ENCODE measurements at regions not wholly inside any gene's neighbourhood (a gene's known extent, or its start where the extent isn't known, plus 50 kb on each side); places are given as distances from the start of the nearest gene placed in this dataset.

DNA sequence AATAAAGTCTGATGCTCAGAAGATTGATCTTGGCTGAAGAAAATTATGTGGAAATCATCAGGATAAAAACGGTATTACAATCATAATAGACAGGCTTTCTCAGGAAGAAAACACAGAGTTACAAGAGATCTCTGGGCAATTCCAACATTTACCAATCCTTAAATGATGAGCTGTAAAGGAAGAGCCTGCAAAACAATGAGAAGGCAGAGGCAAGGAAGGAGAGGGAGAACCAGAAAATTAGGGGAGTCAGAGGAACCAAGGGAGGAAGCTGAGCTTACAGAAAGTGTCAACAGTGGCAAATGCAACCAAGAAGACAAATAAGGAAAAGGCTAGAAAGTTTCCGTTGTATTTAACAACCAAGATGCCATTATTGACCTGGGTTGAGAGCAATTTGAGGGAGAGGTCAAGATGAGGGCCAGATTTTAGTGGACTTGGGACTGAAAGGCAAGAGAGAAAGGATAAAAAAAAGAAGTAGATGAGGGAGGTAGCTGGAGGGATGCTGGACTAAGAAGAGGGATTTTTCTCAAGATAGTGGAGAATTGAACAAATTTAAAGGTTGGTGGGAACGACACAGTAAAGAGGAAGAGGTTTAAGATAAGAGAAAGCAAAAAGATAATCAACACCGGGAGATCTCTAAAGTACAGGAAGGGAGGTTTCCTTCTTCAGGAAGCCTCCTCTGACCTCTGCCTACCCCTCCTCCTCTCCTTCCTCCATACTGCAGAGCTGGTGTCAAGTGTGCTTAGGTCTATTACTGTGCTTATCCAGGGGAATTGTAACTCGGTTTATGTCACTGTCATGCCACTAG, 116.9 kb downstream of the DUSP6 start:
- no peaks in the 10 kb centered on the region for H3K36me3 ChIP-seq (replicated peaks; ENCODE audit: insufficient read depth, low read depth)
- H3K27ac ChIP-seq: no peak overlapping the region
- no peak overlapping the region for H3K4me3 ChIP-seq
- 44% methylated on average over 5 of the region's 5 CpGs for WGBS (ENCODE audit: low lambda C conversion rate, missing lambda C conversion rate)
- H3K4me2 ChIP-seq: no peak overlapping the region
- H3K79me2 ChIP-seq: no peaks in the 10 kb centered on the region
- TF ChIP-seq EZH2 (IDR thresholded peaks at IDR 0.05; ENCODE audit: borderline replicate concordance) (no peak), EZH2phosphoT487 (IDR thresholded peaks at IDR 0.05; ENCODE audit: low read depth, severe bottlenecking, unreplicated experiment) (no peak)
- TF ChIP-seq, protein P1, sequence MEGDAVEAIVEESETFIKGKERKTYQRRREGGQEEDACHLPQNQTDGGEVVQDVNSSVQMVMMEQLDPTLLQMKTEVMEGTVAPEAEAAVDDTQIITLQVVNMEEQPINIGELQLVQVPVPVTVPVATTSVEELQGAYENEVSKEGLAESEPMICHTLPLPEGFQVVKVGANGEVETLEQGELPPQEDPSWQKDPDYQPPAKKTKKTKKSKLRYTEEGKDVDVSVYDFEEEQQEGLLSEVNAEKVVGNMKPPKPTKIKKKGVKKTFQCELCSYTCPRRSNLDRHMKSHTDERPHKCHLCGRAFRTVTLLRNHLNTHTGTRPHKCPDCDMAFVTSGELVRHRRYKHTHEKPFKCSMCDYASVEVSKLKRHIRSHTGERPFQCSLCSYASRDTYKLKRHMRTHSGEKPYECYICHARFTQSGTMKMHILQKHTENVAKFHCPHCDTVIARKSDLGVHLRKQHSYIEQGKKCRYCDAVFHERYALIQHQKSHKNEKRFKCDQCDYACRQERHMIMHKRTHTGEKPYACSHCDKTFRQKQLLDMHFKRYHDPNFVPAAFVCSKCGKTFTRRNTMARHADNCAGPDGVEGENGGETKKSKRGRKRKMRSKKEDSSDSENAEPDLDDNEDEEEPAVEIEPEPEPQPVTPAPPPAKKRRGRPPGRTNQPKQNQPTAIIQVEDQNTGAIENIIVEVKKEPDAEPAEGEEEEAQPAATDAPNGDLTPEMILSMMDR (IDR thresholded peaks at IDR 0.05; ENCODE audit: poor library complexity): no peak
- H3K27me3 ChIP-seq: no peaks in the 10 kb centered on the region
- no peak overlapping the region for H2AFZ ChIP-seq
- no peak for DNase-seq (ENCODE audit: low spot score)
- no peaks in the 10 kb centered on the region for H3K4me1 ChIP-seq (ENCODE audit: insufficient read depth)
- H3K9me2 ChIP-seq (replicated peaks; ENCODE audit: insufficient read depth): no peaks in the 10 kb centered on the region
- no peaks in the 10 kb centered on the region for H3K9me3 ChIP-seq (ENCODE audit: low read depth)
- no peaks in the 10 kb centered on the region for H4K20me1 ChIP-seq (ENCODE audit: insufficient read depth, poor library complexity, severe bottlenecking)

DNA sequence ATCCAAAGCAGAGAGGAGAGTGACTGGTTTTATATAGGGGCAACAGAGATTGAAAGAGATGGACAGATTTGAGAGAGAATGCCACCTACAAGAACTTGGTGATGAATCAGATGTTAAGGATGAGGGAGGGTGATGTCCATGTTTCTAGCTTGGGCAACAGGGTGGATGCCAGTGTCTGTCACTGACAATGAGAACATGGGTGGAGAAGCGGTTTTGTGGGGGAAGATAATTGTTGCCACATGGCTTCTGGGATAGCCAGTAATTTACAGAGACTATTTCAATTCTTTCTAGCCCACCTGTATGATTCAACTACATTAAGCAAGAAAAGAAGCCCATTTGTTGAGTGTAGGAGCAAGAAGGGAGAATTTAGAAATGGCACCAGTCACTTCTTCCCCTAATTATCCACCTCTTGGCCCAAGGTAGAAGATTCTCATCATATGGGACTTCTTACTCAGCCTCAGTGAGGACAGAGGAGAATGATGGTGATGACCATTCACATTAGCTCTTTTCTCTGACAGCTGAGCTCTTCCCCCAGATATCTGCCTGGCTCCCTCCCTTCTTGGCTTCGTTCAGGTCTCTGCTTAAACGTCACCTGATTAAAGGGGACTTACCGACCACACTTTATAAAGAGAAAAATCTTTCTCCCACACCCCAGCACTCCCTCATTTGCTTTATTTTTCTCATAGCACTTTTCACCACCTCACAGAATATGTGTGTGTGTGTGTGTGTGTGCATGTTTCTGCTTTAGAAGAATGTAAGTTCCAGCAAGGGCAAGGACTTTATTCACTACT, 117.8 kb downstream of the DUSP6 start:
- no peak overlapping the region for H2AFZ ChIP-seq
- no peaks in the 10 kb centered on the region for H3K36me3 ChIP-seq (replicated peaks; ENCODE audit: insufficient read depth, low read depth)
- H3K4me3 ChIP-seq: no peak overlapping the region
- TF ChIP-seq, protein P1 (IDR thresholded peaks at IDR 0.05; ENCODE audit: poor library complexity): no peak
- TF ChIP-seq EZH2 (IDR thresholded peaks at IDR 0.05; ENCODE audit: borderline replicate concordance) (no peak), EZH2phosphoT487 (IDR thresholded peaks at IDR 0.05; ENCODE audit: low read depth, severe bottlenecking, unreplicated experiment) (no peak)
- no peaks in the 10 kb centered on the region for H3K79me2 ChIP-seq
- no peaks in the 10 kb centered on the region for H3K9me3 ChIP-seq (ENCODE audit: low read depth)
- no peaks in the 10 kb centered on the region for H3K4me1 ChIP-seq (ENCODE audit: insufficient read depth)
- DNase-seq (ENCODE audit: low spot score): no peak
- H3K27ac ChIP-seq: no peak overlapping the region
- H3K4me2 ChIP-seq: no peak overlapping the region
- no peaks in the 10 kb centered on the region for H3K27me3 ChIP-seq
- 82% methylated on average over 4 of the region's 4 CpGs for WGBS (ENCODE audit: low lambda C conversion rate, missing lambda C conversion rate)
- no peaks in the 10 kb centered on the region for H4K20me1 ChIP-seq (ENCODE audit: insufficient read depth, poor library complexity, severe bottlenecking)
- no peaks in the 10 kb centered on the region for H3K9me2 ChIP-seq (replicated peaks; ENCODE audit: insufficient read depth)

DNA sequence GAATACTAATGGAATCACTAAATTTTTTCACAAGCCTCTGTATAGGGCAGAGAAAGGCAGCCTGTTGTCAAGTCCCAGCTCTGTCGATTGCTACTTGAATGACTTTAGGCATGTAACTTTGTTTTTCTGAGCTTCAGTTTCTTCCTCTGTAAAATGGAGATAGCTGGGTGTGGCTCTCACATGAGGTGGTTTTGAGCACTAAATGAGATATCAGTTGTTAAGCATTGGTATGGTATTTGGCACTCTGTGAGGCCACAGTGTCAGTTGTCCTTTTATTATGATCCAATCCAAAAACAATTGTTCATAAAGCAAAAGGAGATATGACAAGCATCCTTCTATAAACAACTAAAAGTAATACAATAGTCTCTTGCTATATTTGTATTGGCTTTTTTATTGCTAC, 120.6 kb downstream of the DUSP6 start:
- Histone ChIP-seq H4K20me1 (ENCODE audit: insufficient read depth, poor library complexity, severe bottlenecking) (no peaks in the 10 kb centered on the region), H3K4me2 (no peak overlapping the region), H3K9me2 (replicated peaks; ENCODE audit: insufficient read depth) (no peaks in the 10 kb centered on the region), H2AFZ (no peak overlapping the region), H3K36me3 (replicated peaks; ENCODE audit: insufficient read depth, low read depth) (no peaks in the 10 kb centered on the region), H3K4me1 (ENCODE audit: insufficient read depth) (no peaks in the 10 kb centered on the region), H3K4me3 (no peak overlapping the region), H3K79me2 (no peaks in the 10 kb centered on the region), H3K27ac (no peak overlapping the region), H3K27me3 (no peaks in the 10 kb centered on the region), H3K9me3 (ENCODE audit: low read depth) (no peaks in the 10 kb centered on the region)
- TF ChIP-seq EZH2phosphoT487 (IDR thresholded peaks at IDR 0.05; ENCODE audit: low read depth, severe bottlenecking, unreplicated experiment) (no peak), EZH2 (IDR thresholded peaks at IDR 0.05; ENCODE audit: borderline replicate concordance) (no peak)
- TF ChIP-seq, protein P1 (IDR thresholded peaks at IDR 0.05; ENCODE audit: poor library complexity): no peak
- WGBS (ENCODE audit: low lambda C conversion rate, missing lambda C conversion rate): 90% methylated on average over 1 of the region's 1 CpG
- no peak for DNase-seq (ENCODE audit: low spot score)

All from hepatocyte (in vitro differentiated cells).